Mammary epithelial cell (primary cell): ENCODE measurements at regions not wholly inside any gene's neighbourhood (a gene's known extent, or its start where the extent isn't known, plus 50 kb on each side); places are given as distances from the start of the nearest gene placed in this dataset.

Experiments
- CTCF ChIP-seq, 2 donors: IDR thresholded peaks in 1 of 2; conservative IDR thresholded peaks in 1 of 2; 2 replicates each; pipeline ENCODE4 v1.5.1; 2011 to 2012; ENCODE audit warnings: inconsistent platforms in 2 of 2, low read length in 2 of 2, mild to moderate bottlenecking in 2 of 2, control low read depth in 1 of 2, low read depth in 1 of 2; ENCODE audit not compliant: insufficient read depth in 1 of 2; ENCODE audit errors: extremely low read depth in 1 of 2
- EZH2 ChIP-seq: IDR thresholded peaks from 2 replicates; pipeline ENCODE4 v1.6.1; 2012; ENCODE audit warnings: low read length, inconsistent platforms, borderline replicate concordance

GRCh38 chr12:131408036-131408365, 302.9 kb upstream of the SFSWAP start:
- no peak for TF ChIP-seq CTCF (conservative IDR thresholded peaks at IDR 0.05 in 1 of 2, IDR thresholded peaks at IDR 0.05 in 1 of 2; ENCODE audit: extremely low read depth in 1 of 2, insufficient read depth in 1 of 2, low read depth in 1 of 2, low read length in 2 of 2)
- TF ChIP-seq EZH2 = no peak
